ENCODE measurements at regions not wholly inside any gene's neighbourhood (a gene's known extent, or its start where the extent isn't known, plus 50 kb on each side); places are given as distances from the start of the nearest gene placed in this dataset.
A peak's percentile ranks its signal among the peaks of the same experiment; 100 is the strongest.

GRCh38 chr14:41137741-41138140 is 468.9 kb upstream of the LRFN5 start:
- H3K4me3 ChIP-seq (ENCODE audit: low read depth in 1 of 3, low read length in 3 of 3): no peak overlapping the region
- 85% methylated on average over 2 of the region's 2 CpGs for WGBS
- no peaks in the 10 kb centered on the region for H3K4me1 ChIP-seq (ENCODE audit: control insufficient read depth in 4 of 4, insufficient read depth in 4 of 4, low read length in 3 of 4)
- no peak overlapping the region for H3K9ac ChIP-seq (ENCODE audit: low read depth in 1 of 2, low read length in 2 of 2)
- no peak for DNase-seq (ENCODE audit: low spot score)
- H3K9me3 ChIP-seq (ENCODE audit: control insufficient read depth in 4 of 4, low read length in 3 of 4): no peaks in the 10 kb centered on the region
- no peaks in the 10 kb centered on the region for H3K27me3 ChIP-seq (ENCODE audit: control insufficient read depth in 4 of 4, insufficient read depth in 4 of 4, low read length in 3 of 4)
- TF ChIP-seq TAF1 (conservative IDR thresholded peaks at IDR 0.05) (no peak), MAX (IDR thresholded peaks at IDR 0.05) (no peak), NR2F2 (IDR thresholded peaks at IDR 0.05) (no peak), EGR1 (IDR thresholded peaks at IDR 0.05; ENCODE audit: low read depth in 2 of 2) (no peak)
- no peaks in the 10 kb centered on the region for H3K36me3 ChIP-seq (ENCODE audit: control insufficient read depth in 4 of 4, insufficient read depth in 3 of 4, low read depth in 1 of 4, low read length in 3 of 4)
- H3K27ac ChIP-seq (ENCODE audit: low read depth in 1 of 2, low read length in 2 of 2): no peak overlapping the region

- no peaks in the 10 kb centered on the region for H3K4me1 ChIP-seq (ENCODE audit: control insufficient read depth in 4 of 4, insufficient read depth in 4 of 4, low read length in 3 of 4)
- no peaks in the 10 kb centered on the region for H3K9me3 ChIP-seq (ENCODE audit: control insufficient read depth in 4 of 4, low read length in 3 of 4)
- no peak overlapping the region for H3K4me3 ChIP-seq (ENCODE audit: low read depth in 1 of 3, low read length in 3 of 3)
- H3K9ac ChIP-seq (ENCODE audit: low read depth in 1 of 2, low read length in 2 of 2): no peak overlapping the region
- no peak overlapping the region for H3K27ac ChIP-seq (ENCODE audit: low read depth in 1 of 2, low read length in 2 of 2)
- DNase-seq (ENCODE audit: low spot score): no peak
- WGBS: 84% methylated on average over 2 of the region's 2 CpGs
- peaks cover 0 to 3% (median 0%) of the 10 kb centered on the region in 4 donors for H3K27me3 ChIP-seq (ENCODE audit: control insufficient read depth in 4 of 4, insufficient read depth in 4 of 4, low read length in 3 of 4)
- TF ChIP-seq MAX (IDR thresholded peaks at IDR 0.05) (no peak), ZBTB33 (IDR thresholded peaks at IDR 0.05) (no peak), RAD21 (IDR thresholded peaks at IDR 0.05) (peak in 1 of 2 donors; percentile 23), FOXA2 (IDR thresholded peaks at IDR 0.05) (no peak), ATF3 (IDR thresholded peaks at IDR 0.05) (no peak)
- H3K36me3 ChIP-seq (ENCODE audit: control insufficient read depth in 4 of 4, insufficient read depth in 3 of 4, low read depth in 1 of 4, low read length in 3 of 4): no peaks in the 10 kb centered on the region
Observed at GRCh38 chr14:41130274-41130673, 476.4 kb upstream of the LRFN5 start.

- TF ChIP-seq CTCF (IDR thresholded peaks at IDR 0.05; ENCODE audit: low read depth, low read length, missing input control): no peak
- no peak for TF ChIP-seq JUND (IDR thresholded peaks at IDR 0.05)
- no peak for TF ChIP-seq HNF4G (IDR thresholded peaks at IDR 0.05)
- TF ChIP-seq MAX (IDR thresholded peaks at IDR 0.05): no peak
- no peak for TF ChIP-seq FOXA2 (IDR thresholded peaks at IDR 0.05)
- no peak for TF ChIP-seq RAD21 (IDR thresholded peaks at IDR 0.05)
- TF ChIP-seq GABPA (IDR thresholded peaks at IDR 0.05 in 1 of 2, conservative IDR thresholded peaks at IDR 0.05 in 1 of 2): no peak
- TF ChIP-seq NR2F2 (IDR thresholded peaks at IDR 0.05): no peak
- no peak for TF ChIP-seq ATF3 (IDR thresholded peaks at IDR 0.05)
- no peak for TF ChIP-seq REST (IDR thresholded peaks at IDR 0.05)
- TF ChIP-seq HNF4A (conservative IDR thresholded peaks at IDR 0.05): no peak
- no peak for TF ChIP-seq EGR1 (IDR thresholded peaks at IDR 0.05; ENCODE audit: low read depth in 2 of 2)
- no peak for TF ChIP-seq YY1 (IDR thresholded peaks at IDR 0.05)
- no peak for TF ChIP-seq TAF1 (conservative IDR thresholded peaks at IDR 0.05)
- no peak for TF ChIP-seq FOXA1 (IDR thresholded peaks at IDR 0.05)
- no peak for DNase-seq (ENCODE audit: low spot score)
- Histone ChIP-seq H3K4me3 (ENCODE audit: low read depth in 1 of 3, low read length in 3 of 3) (no peak overlapping the region), H3K9me3 (ENCODE audit: control insufficient read depth in 4 of 4, low read length in 3 of 4) (no peaks in the 10 kb centered on the region), H3K27me3 (ENCODE audit: control insufficient read depth in 4 of 4, insufficient read depth in 4 of 4, low read length in 3 of 4) (no peaks in the 10 kb centered on the region), H3K9ac (ENCODE audit: low read depth in 1 of 2, low read length in 2 of 2) (no peak overlapping the region), H3K4me1 (ENCODE audit: control insufficient read depth in 4 of 4, insufficient read depth in 4 of 4, low read length in 3 of 4) (no peaks in the 10 kb centered on the region), H3K27ac (ENCODE audit: low read depth in 1 of 2, low read length in 2 of 2) (no peak overlapping the region), H3K36me3 (ENCODE audit: control insufficient read depth in 4 of 4, insufficient read depth in 3 of 4, low read depth in 1 of 4, low read length in 3 of 4) (no peaks in the 10 kb centered on the region)
- 61% methylated on average over 4 of the region's 4 CpGs for WGBS
Observed at GRCh38 chr14:41120402-41120801, 486.3 kb upstream of the LRFN5 start.
